ENCODE measurements at regions not wholly inside any gene's neighbourhood (a gene's known extent, or its start where the extent isn't known, plus 50 kb on each side); places are given as distances from the start of the nearest gene placed in this dataset.

- TF ChIP-seq, protein P1, sequence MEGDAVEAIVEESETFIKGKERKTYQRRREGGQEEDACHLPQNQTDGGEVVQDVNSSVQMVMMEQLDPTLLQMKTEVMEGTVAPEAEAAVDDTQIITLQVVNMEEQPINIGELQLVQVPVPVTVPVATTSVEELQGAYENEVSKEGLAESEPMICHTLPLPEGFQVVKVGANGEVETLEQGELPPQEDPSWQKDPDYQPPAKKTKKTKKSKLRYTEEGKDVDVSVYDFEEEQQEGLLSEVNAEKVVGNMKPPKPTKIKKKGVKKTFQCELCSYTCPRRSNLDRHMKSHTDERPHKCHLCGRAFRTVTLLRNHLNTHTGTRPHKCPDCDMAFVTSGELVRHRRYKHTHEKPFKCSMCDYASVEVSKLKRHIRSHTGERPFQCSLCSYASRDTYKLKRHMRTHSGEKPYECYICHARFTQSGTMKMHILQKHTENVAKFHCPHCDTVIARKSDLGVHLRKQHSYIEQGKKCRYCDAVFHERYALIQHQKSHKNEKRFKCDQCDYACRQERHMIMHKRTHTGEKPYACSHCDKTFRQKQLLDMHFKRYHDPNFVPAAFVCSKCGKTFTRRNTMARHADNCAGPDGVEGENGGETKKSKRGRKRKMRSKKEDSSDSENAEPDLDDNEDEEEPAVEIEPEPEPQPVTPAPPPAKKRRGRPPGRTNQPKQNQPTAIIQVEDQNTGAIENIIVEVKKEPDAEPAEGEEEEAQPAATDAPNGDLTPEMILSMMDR (IDR thresholded peaks at IDR 0.05), result no peak
- no peak overlapping the region for H3K4me3 ChIP-seq (ENCODE audit: low read depth in 1 of 2, low read length in 1 of 2)
- H3K27ac ChIP-seq, result no peak overlapping the region
- no peaks in the 10 kb centered on the region for H3K36me3 ChIP-seq
- no peaks in the 10 kb centered on the region for H3K4me1 ChIP-seq (ENCODE audit: control insufficient read depth in 1 of 2, insufficient read depth in 1 of 2, low read depth in 1 of 2, low read length in 1 of 2)
- no peaks in the 10 kb centered on the region for H3K9me3 ChIP-seq
- no peaks in the 10 kb centered on the region for H3K27me3 ChIP-seq
These were observed 233.5 kb upstream of the SGK1 start for GRCh38 chr6:134551245-134551960.

- no peaks in the 10 kb centered on the region for H3K27me3 ChIP-seq
- H3K27ac ChIP-seq, result no peak overlapping the region
- TF ChIP-seq, protein P1 (IDR thresholded peaks at IDR 0.05), result no peak
- no peaks in the 10 kb centered on the region for H3K36me3 ChIP-seq
- no peaks in the 10 kb centered on the region for H3K9me3 ChIP-seq
- H3K4me3 ChIP-seq (ENCODE audit: low read depth in 1 of 2, low read length in 1 of 2), result no peak overlapping the region
- H3K4me1 ChIP-seq (ENCODE audit: control insufficient read depth in 1 of 2, insufficient read depth in 1 of 2, low read depth in 1 of 2, low read length in 1 of 2), result no peaks in the 10 kb centered on the region
These were observed 232.7 kb upstream of the SGK1 start for GRCh38 chr6:134550604-134551003.

DNA sequence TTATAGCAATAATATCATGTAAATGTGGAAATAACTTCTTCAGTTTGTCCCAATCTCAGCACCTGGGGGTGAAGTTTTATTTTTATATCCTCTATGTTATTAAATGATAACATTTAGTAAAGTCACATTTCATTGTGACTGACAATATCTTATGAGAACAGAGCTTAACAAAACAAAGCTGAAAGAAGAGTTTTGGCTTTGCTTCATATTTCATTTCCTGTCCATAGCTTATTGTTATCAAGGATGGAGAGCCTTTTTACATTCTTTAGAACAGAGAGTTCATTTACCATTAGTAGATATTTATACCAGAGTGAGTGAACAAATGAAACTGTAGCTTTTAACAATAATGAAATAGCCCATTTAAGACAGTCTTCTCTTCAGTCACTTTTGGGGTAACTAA, 231.9 kb upstream of the SGK1 start:
- no peak overlapping the region for H3K4me3 ChIP-seq (ENCODE audit: low read depth in 1 of 2, low read length in 1 of 2)
- H3K36me3 ChIP-seq, result no peaks in the 10 kb centered on the region
- H3K4me1 ChIP-seq (ENCODE audit: control insufficient read depth in 1 of 2, insufficient read depth in 1 of 2, low read depth in 1 of 2, low read length in 1 of 2), result peaks cover 0 to 2% of the 10 kb centered on the region in 2 experiments
- no peaks in the 10 kb centered on the region for H3K27me3 ChIP-seq
- H3K9me3 ChIP-seq, result no peaks in the 10 kb centered on the region
- no peak overlapping the region for H3K27ac ChIP-seq
- TF ChIP-seq, protein P1 (IDR thresholded peaks at IDR 0.05), result no peak

- H3K9me3 ChIP-seq, result no peaks in the 10 kb centered on the region
- H3K27me3 ChIP-seq, result no peaks in the 10 kb centered on the region
- peaks cover 0 to 8% of the 10 kb centered on the region in 2 experiments for H3K4me1 ChIP-seq (ENCODE audit: control insufficient read depth in 1 of 2, insufficient read depth in 1 of 2, low read depth in 1 of 2, low read length in 1 of 2)
- TF ChIP-seq, protein P1 (IDR thresholded peaks at IDR 0.05), result no peak
- H3K4me3 ChIP-seq (ENCODE audit: low read depth in 1 of 2, low read length in 1 of 2), result no peak overlapping the region
- H3K36me3 ChIP-seq, result no peaks in the 10 kb centered on the region
- no peak overlapping the region for H3K27ac ChIP-seq
These were observed 229.2 kb upstream of the SGK1 start for GRCh38 chr6:134546962-134547645.

GRCh38 chr6:134544737-134545136, 226.8 kb upstream of the SGK1 start:
- Histone ChIP-seq H3K4me1 (ENCODE audit: control insufficient read depth in 1 of 2, insufficient read depth in 1 of 2, low read depth in 1 of 2, low read length in 1 of 2) (peaks cover 0 to 8% of the 10 kb centered on the region in 2 experiments), H3K4me3 (ENCODE audit: low read depth in 1 of 2, low read length in 1 of 2) (no peak overlapping the region), H3K36me3 (no peaks in the 10 kb centered on the region), H3K27ac (no peak overlapping the region), H3K9me3 (no peaks in the 10 kb centered on the region), H3K27me3 (peaks cover 5% of the 10 kb centered on the region)
- TF ChIP-seq, protein P1 (IDR thresholded peaks at IDR 0.05), result no peak
